ENCODE measurements at regions not wholly inside any gene's neighbourhood (a gene's known extent, or its start where the extent isn't known, plus 50 kb on each side); places are given as distances from the start of the nearest gene placed in this dataset.

GRCh38 chr5:175070283-175070682, 345.9 kb downstream of the MSX2 start:
- no peak for DNase-seq (ENCODE audit: low spot score)
- TF ChIP-seq CTCF (IDR thresholded peaks at IDR 0.05; ENCODE audit: borderline replicate concordance, control extremely low read depth, extremely low read depth, insufficient read depth, missing control alignments): no peak
- in situ Hi-C loops (cut with MboI; ENCODE audit: low sequenced_read_pairs, unreplicated experiment): no loop called here

- no peak for TF ChIP-seq CTCF (IDR thresholded peaks at IDR 0.05; ENCODE audit: borderline replicate concordance, control extremely low read depth, extremely low read depth, insufficient read depth, missing control alignments)
- in situ Hi-C loops (cut with MboI; ENCODE audit: low sequenced_read_pairs, unreplicated experiment): no loop called here
- no peak for DNase-seq (ENCODE audit: low spot score)
Measured at GRCh38 chr5:175060257-175060656, 335.9 kb downstream of the MSX2 start.

- in situ Hi-C loops (cut with MboI; ENCODE audit: low sequenced_read_pairs, unreplicated experiment): no loop called here
- peak; percentile 15 for DNase-seq (ENCODE audit: low spot score)
- no peak for TF ChIP-seq CTCF (IDR thresholded peaks at IDR 0.05; ENCODE audit: borderline replicate concordance, control extremely low read depth, extremely low read depth, insufficient read depth, missing control alignments)
Measured at GRCh38 chr5:175059687-175060211, 335.4 kb downstream of the MSX2 start.

GRCh38 chr5:175056831-175057230, 332.4 kb downstream of the MSX2 start:
- DNase-seq (ENCODE audit: low spot score): no peak
- in situ Hi-C loops (cut with MboI; ENCODE audit: low sequenced_read_pairs, unreplicated experiment): no loop called here
- TF ChIP-seq CTCF (IDR thresholded peaks at IDR 0.05; ENCODE audit: borderline replicate concordance, control extremely low read depth, extremely low read depth, insufficient read depth, missing control alignments): no peak

GRCh38 chr5:175054243-175054642, 329.9 kb downstream of the MSX2 start:
- no peak for TF ChIP-seq CTCF (IDR thresholded peaks at IDR 0.05; ENCODE audit: borderline replicate concordance, control extremely low read depth, extremely low read depth, insufficient read depth, missing control alignments)
- DNase-seq (ENCODE audit: low spot score): no peak
- in situ Hi-C loops (cut with MboI; ENCODE audit: low sequenced_read_pairs, unreplicated experiment): no loop called here

- TF ChIP-seq CTCF (IDR thresholded peaks at IDR 0.05; ENCODE audit: borderline replicate concordance, control extremely low read depth, extremely low read depth, insufficient read depth, missing control alignments): no peak
- DNase-seq (ENCODE audit: low spot score): no peak
- in situ Hi-C loops (cut with MboI; ENCODE audit: low sequenced_read_pairs, unreplicated experiment): no loop called here
Measured at GRCh38 chr5:175052351-175052750, 328.0 kb downstream of the MSX2 start.

- TF ChIP-seq CTCF (IDR thresholded peaks at IDR 0.05; ENCODE audit: borderline replicate concordance, control extremely low read depth, extremely low read depth, insufficient read depth, missing control alignments): no peak
- in situ Hi-C loops (cut with MboI; ENCODE audit: low sequenced_read_pairs, unreplicated experiment): no loop called here
- DNase-seq (ENCODE audit: low spot score): no peak
Measured at GRCh38 chr5:175047048-175047447, 322.7 kb downstream of the MSX2 start.

Data from GM13976 (cell line).